NCI-H187 treated with DMSO at 0.1 percent for 48 hours (cell line): ENCODE measurements at regions not wholly inside any gene's neighbourhood (a gene's known extent, or its start where the extent isn't known, plus 50 kb on each side); places are given as distances from the start of the nearest gene placed in this dataset.
"Not testable (repeated sequence)": the region's sequence is repeated elsewhere in the genome, so short reads cannot be mapped to it uniquely, and the experiment has no call there.

Experiments
- DNase-seq: peaks from one replicate; lab custom pipeline; 2025; lab: John Stamatoyannopoulos, UW

DNA sequence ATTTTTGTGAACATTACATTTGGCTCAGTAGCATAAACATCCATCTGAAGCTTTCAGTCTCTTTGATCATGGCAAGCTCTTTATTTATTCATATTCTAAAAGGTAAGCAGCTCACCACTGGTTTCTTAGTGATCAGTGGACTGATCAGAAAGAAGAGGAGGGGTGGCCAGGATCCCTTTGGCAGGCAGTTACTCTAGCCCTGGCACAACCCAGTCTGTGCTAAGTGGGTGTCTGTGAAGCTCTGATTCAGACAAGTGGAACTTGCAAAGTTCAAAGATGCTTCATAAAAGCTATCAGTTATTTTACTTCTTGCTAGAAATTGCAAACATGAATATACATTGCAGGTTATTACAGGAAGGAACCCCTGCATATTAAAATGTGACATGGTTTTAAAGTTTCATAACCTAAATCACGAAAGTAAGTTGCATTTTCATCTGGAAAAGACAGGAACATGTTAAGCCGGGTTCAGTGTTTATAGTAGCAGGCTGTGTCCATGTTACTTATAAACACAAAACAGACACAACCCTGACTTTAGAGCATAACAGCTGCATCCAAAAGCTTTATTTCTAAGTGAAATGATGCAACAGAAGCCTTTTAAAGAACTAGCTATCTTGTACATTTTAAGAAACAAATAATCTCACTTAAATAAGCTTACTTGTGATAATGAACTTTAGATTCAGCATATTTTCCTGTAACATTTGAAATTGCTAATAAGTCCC lies 785.3 kb downstream of the MCTP2 start:
- no peak for DNase-seq

DNA sequence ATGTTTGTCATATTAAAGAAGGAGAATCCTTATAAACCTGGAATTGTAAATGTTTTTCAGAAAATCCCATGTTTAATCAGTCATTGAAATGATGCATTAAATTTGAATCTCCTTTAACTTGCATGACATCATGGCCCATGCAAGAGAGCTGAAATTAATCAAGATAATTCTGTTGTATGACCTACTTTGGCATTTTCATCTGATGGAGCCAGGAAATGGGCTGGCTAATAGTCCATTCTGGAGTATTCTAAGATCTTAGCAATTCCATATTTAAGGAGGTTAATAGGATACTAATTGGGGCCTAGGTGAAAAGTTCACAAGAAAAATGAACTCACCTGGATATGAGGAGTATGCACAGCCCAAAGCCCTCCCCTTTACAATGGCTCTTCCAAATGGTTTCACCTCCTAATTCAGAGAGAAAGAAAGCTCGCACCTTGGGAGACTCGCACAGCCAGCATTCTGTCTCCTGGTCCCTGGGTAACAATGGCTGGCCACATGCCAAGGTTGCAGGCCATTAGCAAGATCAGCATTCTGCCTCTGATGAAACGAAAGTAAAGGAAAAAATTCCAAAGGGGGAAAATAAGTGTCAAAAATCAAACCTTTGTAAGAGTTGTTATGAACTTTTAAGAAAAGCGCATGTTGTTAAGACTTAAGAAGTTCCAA lies 786.4 kb downstream of the MCTP2 start:
- no peak for DNase-seq

DNA sequence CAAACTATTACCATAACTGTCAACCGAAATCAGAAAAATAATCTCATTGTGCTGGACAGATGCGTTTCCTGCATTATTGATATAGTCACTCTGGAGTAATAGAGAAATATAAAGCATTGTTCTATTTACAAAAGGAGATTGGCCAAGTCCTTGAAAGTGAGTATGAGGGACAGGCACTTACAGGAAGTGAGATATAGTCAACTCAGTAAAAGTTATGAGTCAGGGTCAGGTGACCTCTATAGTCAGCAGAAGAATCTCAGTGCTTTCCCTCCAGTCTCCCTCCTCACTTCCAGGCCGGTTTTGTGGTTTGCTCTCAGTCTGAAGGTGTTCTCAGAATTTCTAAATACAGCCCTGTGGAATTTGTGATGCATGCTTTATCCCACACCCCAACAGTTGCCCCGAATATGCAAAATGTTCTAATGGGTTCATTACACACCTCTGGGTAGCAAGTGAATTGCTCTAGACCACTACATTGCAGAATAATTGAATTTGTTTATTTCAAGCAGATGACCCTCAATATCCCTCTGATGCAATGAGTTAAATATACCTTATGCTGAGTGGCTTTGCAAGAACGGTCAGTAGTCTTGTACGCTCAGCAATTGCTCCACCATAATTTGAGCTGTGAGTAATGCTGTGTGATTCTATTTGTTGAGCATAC lies 787.7 kb downstream of the MCTP2 start:
- no peak for DNase-seq

DNA sequence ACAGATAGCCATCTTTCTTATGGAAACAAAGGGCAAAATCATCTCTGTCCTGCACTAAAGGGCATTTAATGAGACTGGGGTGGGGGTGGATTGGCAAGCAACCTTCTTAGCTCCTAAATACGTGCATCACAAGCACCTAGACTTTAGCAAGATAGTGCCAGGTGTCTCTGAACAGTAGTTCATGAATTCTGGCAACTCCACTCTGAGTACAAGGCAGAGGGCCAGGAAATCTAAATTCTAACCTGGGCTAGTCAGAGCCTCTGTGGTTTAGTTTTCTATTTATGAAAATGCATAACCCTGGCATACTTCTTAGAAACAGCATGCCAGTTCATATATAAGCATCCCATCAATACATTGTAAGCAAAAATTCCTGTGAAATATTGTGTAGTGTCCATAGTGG lies 788.5 kb downstream of the MCTP2 start:
- no peak for DNase-seq

DNA sequence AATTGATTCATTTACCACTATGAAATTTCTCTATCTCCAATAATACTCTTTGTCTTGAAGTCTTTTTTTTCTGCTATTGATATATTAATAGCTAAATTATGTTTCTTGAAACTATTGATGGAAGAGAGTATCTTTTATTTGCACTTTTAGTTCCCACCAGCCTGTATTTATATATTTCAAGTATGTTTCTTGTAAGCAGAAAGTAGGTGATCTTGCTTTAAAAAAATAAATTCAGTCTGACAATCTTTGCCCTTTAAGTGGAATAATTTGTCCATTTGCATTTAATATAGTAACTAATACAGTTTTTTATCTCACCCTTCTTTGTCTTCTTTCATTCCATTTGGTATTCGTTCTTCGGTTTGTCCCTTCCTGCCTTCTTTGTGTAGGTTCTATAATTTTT lies 790.5 kb downstream of the MCTP2 start:
- no peak for DNase-seq

DNA sequence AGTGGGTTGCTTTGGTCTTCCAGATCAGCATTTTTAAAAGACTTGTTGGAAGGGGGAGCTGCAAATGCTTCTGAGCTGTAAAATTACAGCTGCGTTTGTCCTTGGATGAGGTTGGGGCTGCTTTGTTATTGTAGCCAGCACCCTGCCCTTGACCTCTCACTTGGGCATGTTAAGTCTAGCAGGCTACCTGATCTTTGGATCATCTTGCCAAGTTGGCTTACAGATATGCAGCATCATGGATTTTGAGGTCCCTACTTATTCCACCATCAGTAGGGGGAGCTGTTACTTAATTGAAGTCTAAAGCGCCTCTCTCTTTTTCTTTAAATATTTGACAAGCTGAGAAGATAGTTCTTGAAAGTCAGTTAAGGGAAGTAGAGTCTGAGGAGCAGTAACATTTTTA lies 793.0 kb downstream of the MCTP2 start:
- DNase-seq: no peak

DNA sequence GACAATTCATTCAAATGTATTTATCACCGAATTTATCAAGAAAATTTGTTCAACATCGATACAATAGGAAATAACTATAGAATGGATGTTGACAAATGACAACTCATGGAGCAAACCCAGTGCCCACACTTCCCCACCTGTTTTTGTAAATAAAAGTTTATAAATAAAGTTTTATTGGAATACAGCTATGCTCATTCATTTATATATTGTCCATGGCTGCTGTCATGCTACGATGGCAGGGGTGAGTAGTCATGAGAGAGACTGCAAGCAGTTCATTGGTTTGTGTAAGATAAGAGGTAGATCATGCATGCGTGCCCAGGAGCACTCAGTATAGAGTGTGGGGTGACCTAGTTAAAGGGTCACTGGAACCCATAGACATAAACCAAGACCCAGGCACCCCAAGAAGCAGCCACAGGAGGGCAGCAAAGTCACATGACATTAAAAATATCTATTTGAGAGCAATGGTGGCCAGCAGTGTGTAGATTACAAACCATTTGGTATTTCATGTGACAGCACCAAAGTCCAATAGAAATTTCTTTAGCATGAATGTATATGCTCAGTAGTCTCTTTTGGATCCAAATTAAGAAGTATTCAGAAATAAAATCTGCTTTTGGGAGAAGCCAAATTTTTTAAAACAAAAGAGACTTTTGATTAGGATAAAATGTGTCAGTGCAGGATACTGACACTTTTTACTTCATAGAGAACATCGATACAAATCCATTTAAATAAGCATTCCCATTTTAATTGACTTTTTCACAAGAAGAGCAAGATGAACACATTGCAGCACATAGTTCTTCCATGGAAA lies 794.8 kb downstream of the MCTP2 start:
- DNase-seq: no peak

DNA sequence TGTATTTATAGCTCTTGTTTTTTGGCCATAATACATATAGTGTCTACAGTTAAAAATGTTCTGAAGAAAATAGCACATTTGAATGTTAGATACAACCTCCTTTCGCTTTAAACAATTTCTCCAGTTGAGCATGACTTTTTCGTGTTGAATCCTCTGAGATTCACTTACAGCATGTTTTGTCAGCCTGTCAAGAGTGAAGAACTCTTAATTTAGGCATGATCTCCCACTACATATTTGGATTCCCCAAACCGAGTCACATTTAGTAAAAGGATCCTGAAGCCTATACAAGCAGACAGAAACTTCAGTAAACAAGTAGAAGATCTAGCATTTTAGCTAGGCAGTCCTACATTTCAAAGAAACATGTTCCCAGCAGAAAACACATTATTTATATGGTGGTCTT lies 796.6 kb downstream of the MCTP2 start:
- DNase-seq: no peak

DNA sequence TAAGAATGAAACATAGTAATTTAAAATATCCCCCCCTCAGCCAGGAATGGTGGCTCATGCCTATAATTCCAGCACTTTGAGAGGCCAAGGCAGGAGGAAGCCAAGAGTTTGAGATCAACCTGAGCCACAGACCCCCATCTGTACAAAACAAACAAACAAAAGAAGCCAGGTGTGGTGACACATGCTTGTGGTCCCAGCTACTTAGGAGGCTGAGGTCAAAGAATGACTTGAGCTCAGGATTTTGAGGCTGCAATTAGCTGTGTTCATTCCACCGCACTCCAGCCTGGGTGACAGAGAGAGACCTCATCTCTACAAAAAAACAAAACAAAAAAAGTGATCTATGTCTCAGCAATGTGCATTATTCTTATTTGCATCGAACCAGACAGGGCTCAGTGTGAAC lies 800.8 kb downstream of the MCTP2 start:
- no peak for DNase-seq

DNA sequence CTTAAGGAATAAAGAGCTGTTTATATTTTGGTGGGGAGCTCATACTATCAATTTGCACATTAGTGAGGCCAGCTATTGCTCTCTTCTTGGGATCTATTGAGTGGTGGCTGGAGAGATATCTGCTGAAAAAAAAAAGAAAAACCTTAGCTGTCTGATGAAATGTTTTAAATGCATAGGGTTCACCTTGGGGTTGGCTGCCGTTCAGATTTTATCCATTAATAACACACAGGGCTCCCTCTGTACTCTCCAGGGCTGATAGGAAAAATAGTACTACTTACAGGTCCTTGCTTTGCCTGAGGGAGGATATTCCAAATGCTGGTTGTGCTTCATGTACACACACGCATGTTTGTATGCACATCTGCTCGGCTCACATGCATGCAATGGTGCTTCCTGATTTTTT lies 803.7 kb downstream of the MCTP2 start:
- no peak for DNase-seq

DNA sequence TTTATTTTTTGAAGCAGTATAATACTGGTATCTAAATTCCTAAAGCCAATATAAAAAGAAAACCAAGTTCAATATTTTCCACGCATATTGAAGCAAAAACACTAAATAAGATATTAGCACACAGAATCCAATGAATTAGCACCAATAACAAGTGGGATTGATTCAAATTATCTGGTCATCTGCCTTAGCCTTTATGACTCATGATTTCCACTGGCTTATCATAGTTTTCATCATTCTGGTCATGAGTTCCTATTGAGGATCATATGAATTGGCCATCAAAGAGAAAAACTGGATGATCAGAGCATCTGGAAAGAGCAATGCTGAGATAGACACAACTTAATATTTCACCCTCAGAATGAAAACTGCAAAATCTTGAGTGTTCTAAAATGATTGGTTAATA lies 809.9 kb downstream of the MCTP2 start:
- DNase-seq: no peak

DNA sequence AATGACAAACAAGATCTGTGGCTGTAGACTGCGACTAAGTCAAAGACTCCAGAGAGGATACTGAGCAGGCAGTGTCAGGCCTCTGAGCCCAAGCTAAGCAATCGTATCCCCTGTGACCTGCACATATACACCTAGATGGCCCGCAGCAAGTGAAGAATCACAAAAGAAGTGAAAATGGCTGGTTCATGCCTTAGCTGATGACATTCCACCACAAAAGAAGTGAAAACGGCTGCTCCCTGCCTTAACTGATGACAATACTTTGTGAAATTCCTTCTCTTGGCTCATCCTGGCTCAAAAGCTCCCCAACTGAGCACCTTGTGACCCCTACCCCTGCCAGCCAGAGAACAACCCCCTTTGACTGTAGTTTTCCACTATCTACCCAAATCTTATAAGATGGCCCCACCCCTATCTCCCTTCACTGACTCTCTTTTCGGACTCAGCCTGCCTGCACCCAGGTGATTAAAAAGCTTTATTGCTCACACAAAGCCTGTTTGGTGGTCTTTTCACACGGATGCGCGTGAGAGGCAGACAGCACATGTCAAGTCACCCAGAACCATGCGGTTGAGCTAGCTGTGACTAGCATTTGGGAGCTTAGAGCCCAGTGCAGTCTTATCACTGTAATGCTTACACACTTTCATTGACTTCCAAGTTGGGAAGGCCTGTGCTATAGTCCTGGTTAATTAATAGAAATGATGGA lies 812.0 kb downstream of the MCTP2 start:
- not testable (repeated sequence) for DNase-seq

DNA sequence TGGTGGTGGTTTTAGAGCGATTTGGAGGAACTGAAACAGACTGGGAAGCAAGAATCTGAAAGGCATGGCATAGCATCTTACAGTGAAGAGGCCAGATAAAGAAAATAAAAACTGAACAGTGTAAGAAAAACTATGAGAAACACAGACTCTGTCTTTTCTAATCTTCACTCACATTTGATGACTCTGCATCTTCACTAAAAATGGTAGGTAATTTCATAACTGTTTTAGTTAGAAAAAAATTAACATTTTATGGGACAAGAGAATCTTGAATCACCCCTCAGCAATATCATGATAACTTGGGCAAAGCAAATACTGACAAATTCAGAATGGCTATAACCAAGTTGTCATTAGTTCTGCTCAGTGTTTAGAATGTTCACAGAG lies 812.6 kb downstream of the MCTP2 start:
- DNase-seq: no peak

DNA sequence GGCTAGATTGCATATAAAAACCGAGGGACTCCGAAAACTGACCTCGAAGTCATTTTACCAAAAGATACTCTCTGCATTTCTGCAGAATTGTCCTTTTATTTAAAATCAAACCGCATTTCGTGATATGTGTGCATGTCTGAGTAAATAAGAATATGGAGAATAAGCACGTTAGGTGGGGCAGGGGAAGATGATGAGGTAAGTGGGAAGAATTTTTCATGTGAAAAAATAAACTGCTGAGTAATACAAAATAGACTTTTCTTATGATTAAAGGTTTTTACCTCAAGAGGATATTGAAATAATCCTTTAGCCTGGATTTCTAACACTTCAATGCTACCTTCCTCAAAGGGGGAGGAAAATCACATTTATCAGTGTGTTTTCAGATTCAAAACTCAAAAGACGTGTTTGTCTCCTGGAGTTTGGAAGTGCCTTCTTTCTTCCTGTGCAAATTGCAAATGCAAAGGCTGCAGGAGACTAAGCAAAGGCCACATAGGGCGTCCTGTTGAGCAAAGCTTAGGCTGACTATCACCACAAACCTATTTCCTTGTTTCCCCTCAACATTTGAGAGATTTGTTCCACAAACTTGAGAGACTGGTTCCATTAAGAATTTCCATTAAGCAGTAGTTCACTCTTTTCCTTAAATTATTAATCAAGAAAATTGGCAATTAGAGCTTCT lies 813.5 kb downstream of the MCTP2 start:
- DNase-seq: no peak

DNA sequence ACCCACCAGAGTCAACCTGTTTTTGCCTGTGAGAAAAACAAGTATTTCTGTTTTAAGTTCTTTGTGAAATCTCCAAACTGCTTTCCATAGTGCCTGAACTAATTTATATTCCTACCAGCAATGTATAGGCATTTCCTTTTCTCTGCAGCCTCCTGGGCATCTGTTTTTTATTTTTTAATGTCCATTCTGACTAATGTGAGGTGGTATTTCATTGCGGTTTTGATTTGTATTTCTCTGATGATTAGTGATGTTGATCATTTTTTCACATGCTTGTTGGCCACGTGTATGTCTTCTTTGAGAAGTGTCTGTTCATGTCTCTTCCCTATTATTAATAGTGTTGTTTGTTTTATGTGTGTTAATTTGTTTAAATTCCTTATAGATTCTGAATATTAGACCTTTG lies 820.5 kb downstream of the MCTP2 start:
- no peak for DNase-seq

DNA sequence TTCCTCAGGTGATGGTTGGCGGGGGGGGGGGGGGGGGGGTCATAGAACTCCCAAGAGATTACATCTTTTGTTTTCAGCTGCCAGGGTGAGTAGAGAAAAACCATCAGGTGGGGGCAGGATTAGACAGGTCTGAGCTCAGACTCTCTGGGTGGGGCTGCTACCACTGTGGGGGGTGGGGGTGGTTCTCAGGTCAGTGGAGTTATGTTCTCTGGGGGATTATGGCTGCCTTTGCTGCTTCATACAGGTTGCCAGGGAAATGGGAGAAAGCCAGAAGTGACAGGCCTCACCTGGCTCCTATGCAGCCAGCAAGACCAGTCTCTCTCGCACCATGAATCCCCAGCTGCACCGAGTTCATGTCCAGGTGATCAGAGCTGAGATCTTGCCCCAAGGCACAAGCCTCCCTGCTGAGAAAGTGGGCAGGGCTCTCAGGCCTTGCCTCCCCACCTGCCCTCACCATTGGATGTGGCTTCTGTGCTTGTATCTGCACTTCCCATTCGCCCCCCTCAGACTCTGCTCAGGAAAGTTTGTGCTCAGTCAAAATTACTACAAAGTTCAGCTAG lies 828.1 kb downstream of the MCTP2 start:
- no peak for DNase-seq

DNA sequence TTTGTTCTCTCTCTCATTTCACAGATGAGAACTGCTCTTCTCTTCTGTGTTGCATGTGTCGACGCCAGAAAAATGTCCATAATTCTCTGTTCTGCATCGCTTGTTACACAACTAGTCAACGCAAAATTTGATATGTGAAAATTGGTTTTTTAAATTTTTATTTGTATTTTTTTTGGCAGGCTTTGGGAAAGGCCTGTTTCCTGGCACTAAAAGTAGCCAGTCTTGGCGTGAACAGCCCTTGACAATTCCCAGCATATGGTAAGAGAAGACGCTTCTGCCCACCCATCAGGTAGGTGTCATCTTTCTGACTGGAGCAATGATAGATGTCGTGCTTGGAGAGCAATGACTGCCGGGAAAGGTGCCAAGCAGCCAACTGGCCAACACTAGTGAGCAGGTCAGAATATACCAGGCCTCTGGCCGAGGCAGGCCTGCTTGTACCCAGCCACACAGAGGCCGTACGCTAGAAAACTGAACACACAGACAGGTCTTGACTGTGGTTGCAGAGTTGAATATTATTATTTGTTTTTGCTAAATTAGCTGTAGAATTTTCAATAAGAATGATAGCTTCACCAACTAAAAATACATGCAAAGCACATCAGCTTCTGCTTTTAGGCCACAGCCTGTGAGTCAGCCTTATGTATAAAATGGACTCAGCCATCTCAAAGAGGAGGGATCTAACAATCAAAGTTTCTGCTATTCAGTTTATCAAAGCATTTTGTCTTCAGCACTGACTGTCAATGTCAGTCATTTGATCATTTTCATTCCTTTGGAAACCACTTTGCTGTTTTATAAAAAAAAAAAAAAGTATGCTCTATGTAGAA lies 837.5 kb downstream of the MCTP2 start:
- DNase-seq: no peak

DNA sequence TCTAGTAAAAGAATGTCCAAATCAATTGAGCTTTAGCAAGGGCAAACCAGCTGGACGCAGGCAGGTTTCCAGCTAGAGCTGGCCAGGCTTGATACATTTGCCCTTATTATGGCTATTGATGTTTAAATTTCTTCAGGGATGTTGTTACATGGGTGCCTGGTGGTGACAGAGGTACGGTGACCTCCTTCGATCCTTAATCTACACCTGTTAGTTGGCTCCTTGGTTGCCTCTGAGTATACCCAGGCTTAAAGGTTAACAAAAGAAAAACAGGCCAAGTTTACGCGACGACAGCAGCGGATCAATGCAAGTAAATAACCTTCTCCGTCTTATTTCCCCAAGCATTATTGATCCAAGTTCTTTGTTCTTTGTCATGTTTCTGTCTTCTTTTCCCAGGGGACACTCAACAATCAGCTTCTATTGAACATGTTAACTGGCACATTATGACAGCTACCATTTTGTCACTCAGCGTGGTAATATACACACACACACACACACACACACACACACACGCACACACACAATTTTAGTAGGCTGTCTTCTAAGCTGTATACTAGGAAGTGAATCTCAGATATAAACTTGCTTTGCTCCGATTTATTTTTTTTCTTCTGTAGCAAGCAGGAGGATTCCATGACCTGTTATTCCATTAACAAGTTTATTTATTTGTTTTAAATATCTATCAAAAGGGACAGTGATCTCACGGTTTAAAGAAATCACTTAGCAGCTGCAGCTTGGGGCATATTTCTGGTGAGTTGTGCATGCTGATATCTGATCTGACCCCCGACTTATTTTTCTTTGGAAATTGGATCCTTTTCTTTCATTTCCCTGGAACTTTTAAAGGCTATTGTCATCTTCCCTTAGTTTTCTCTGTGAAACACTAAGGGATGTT lies 844.7 kb downstream of the MCTP2 start:
- no peak for DNase-seq

DNA sequence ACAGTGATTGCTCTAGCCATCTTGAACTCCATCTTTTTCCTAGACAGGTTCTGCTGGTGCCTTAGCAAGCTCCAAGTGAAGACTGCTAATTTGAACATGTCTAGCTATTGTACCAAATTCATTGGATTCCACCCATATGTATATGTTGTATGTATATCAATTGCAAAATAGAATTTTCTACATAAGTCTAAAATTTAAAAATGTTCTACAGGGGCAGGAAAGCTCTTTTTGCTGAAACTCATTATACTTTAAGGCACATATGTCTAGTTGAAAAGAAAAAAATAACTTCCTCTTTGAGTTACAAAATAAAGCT lies 845.3 kb downstream of the MCTP2 start:
- no peak for DNase-seq
